GM12878 (cell line): ENCODE measurements at regions not wholly inside any gene's neighbourhood (a gene's known extent, or its start where the extent isn't known, plus 50 kb on each side); places are given as distances from the start of the nearest gene placed in this dataset.

Experiments used
- ATAC-seq: fragments of 200-7000 bp; cut with Tn5 transposase; 3 replicates; pipeline ENCODE4 v1.9.1; 2020; ENCODE audit warnings: mild to moderate bottlenecking, moderate library complexity
- BruUV-seq: library from RNA; stranded (reverse); fragments of 400-500 nt; replicated peaks from 2 replicates; lab custom pipeline; 2021; lab: Mats Ljungman, UMichigan
- CTCF ChIA-PET: fragments of 300-600 bp; sonication (Branson Sonifier 250); formaldehyde crosslinking; extraction: SDS; loops from one replicate; lab custom pipeline; 2021; ENCODE audit warnings: inconsistent platforms; lab: Yijun Ruan, JAX
- POLR2A ChIA-PET: fragments of 350-600 bp; formaldehyde crosslinking; extraction: SDS; loops from one replicate; lab custom pipeline; 2021; ENCODE audit warnings: inconsistent platforms; lab: Charles Lee
- RAD21 ChIA-PET: fragments of 300-600 bp; sonication (Branson Sonifier 250); formaldehyde crosslinking; loops from one replicate; lab custom pipeline; 2023; ENCODE audit warnings: antibody characterized with exemption; ENCODE audit not compliant: unreplicated experiment; lab: Charles Lee
- SMC1A ChIA-PET: fragments of 300-600 bp; sonication (Branson Sonifier 250); formaldehyde crosslinking; loops from one replicate; lab custom pipeline; 2023; ENCODE audit not compliant: unreplicated experiment, uncharacterized antibody; lab: Charles Lee
- DNase-seq: peaks from one replicate; pipeline ENCODE4 v3.0.0-alpha.2; 2011; ENCODE audit warnings: low read depth, low spot score
- FAIRE-seq: peaks from 3 replicates; lab custom pipeline; 2011; peaks lifted over from hg19 to GRCh38; lab: Jason Lieb, UNC
- H2AFZ ChIP-seq: 2 replicates; pipeline ENCODE4 v1.6.0; 2011; ENCODE audit warnings: low read depth, low read length, control low read depth; ENCODE audit not compliant: control insufficient read depth
- H3K27ac ChIP-seq: 2 replicates; pipeline ENCODE4 v1.5.1; 2011; ENCODE audit warnings: control low read depth; ENCODE audit not compliant: control insufficient read depth, insufficient read depth
- H3K27me3 ChIP-seq, 2 experiments: replicated peaks in 1 of 2; 2 replicates each; pipeline versions ENCODE4 v1.6.0 to v1.6.1; 2011; ENCODE audit warnings: low read length in 1 of 2; ENCODE audit not compliant: control insufficient read depth in 2 of 2, insufficient read depth in 2 of 2
- H3K36me3 ChIP-seq, 2 experiments: 2 replicates each; pipeline ENCODE4 v1.5.1; 2011; ENCODE audit warnings: low read length in 1 of 2; ENCODE audit not compliant: control insufficient read depth in 2 of 2, insufficient read depth in 2 of 2
- H3K4me1 ChIP-seq: 2 replicates; pipeline ENCODE4 v1.6.1; 2011; ENCODE audit warnings: mild to moderate bottlenecking, low read length, moderate library complexity, mixed read lengths; ENCODE audit not compliant: control insufficient read depth, insufficient read depth
- H3K4me2 ChIP-seq: 2 replicates; pipeline ENCODE4 v1.6.0; 2011; ENCODE audit warnings: control low read depth; ENCODE audit not compliant: control insufficient read depth, insufficient read depth
- H3K4me3 ChIP-seq: fragments of 200-600 bp; sonication (generic); 2 replicates; pipeline ENCODE4 v1.5.1; 2016
- H3K79me2 ChIP-seq: 2 replicates; pipeline ENCODE4 v1.6.0; 2011; ENCODE audit warnings: low read length; ENCODE audit not compliant: control insufficient read depth, insufficient read depth
- H3K9ac ChIP-seq: 2 replicates; pipeline ENCODE4 v1.8.0; 2011; ENCODE audit warnings: low read length, control low read depth, mixed read lengths; ENCODE audit not compliant: control insufficient read depth, insufficient read depth
- H3K9me3 ChIP-seq: replicated peaks from 3 replicates; pipeline ENCODE4 v1.5.1; 2011; ENCODE audit warnings: mild to moderate bottlenecking, low read length; ENCODE audit not compliant: control insufficient read depth, insufficient read depth
- H4K20me1 ChIP-seq: 2 replicates; pipeline ENCODE4 v1.6.0; 2011; ENCODE audit not compliant: control insufficient read depth, insufficient read depth
- BACH1 ChIP-seq: fragments of 450-650 bp; IDR thresholded peaks from 2 replicates; pipeline ENCODE4 v1.6.1; 2017; ENCODE audit warnings: mild to moderate bottlenecking, borderline replicate concordance
- CBFB ChIP-seq: IDR thresholded peaks from 2 replicates; pipeline ENCODE4 v1.6.1; 2016; ENCODE audit warnings: antibody characterized with exemption, low read depth
- CBX5 ChIP-seq: sonication (generic); IDR thresholded peaks from 2 replicates; pipeline ENCODE4 v1.6.1; 2016; ENCODE audit warnings: low read depth, moderate library complexity, mild to moderate bottlenecking, inconsistent platforms
- CEBPB ChIP-seq, 2 experiments: fragments of 150-350 bp in 1 of 2; IDR thresholded peaks; 2 replicates each; pipeline ENCODE4 v1.6.1; 2012 to 2014; ENCODE audit warnings: low read depth in 2 of 2, low read length in 2 of 2, borderline replicate concordance in 1 of 2, inconsistent platforms in 1 of 2
- CREM ChIP-seq: IDR thresholded peaks from 2 replicates; pipeline ENCODE4 v1.6.1; 2014; ENCODE audit warnings: antibody characterized with exemption, low read depth
- DPF2 ChIP-seq: fragments of 450-650 bp; IDR thresholded peaks from 2 replicates; pipeline ENCODE4 v1.6.1; 2017; ENCODE audit warnings: mild to moderate bottlenecking
- ETV6 ChIP-seq, 2 experiments: fragments of 450-650 bp in 1 of 2; IDR thresholded peaks in 1 of 2; conservative IDR thresholded peaks in 1 of 2; 2 replicates each; pipeline ENCODE4 v1.6.1; 2014; ENCODE audit warnings: antibody characterized with exemption in 1 of 2, borderline replicate concordance in 1 of 2, low read depth in 1 of 2, mild to moderate bottlenecking in 1 of 2, moderate library complexity in 1 of 2
- MTA2 ChIP-seq: fragments of 450-650 bp; IDR thresholded peaks from 2 replicates; pipeline ENCODE4 v1.6.1; 2016; ENCODE audit warnings: low read depth, mild to moderate bottlenecking, moderate library complexity
- MYC ChIP-seq: IDR thresholded peaks from 2 replicates; pipeline ENCODE4 v1.6.1; 2011; ENCODE audit warnings: mild to moderate bottlenecking, low read length, moderate library complexity, inconsistent platforms; ENCODE audit not compliant: insufficient read depth, insufficient replicate concordance, insufficient read length, severe bottlenecking
- NFYA ChIP-seq: IDR thresholded peaks from 2 replicates; pipeline ENCODE4 v1.6.1; 2011; ENCODE audit warnings: low read depth, mild to moderate bottlenecking, low read length, improper control_type of control experiment, borderline replicate concordance
- PAX5 ChIP-seq: IDR thresholded peaks from 2 replicates; pipeline ENCODE4 v1.6.1; 2011; ENCODE audit warnings: low read depth, low read length, borderline replicate concordance
- PBX3 ChIP-seq: IDR thresholded peaks from 2 replicates; pipeline ENCODE4 v1.6.1; 2011; ENCODE audit warnings: mild to moderate bottlenecking, low read depth, low read length, moderate library complexity; ENCODE audit not compliant: insufficient replicate concordance
- RBBP5 ChIP-seq: fragments of 200-600 bp; sonication (generic); conservative IDR thresholded peaks from 2 replicates; pipeline ENCODE4 v1.6.1; 2016
- SMARCA5 ChIP-seq: fragments of 450-650 bp; IDR thresholded peaks from 2 replicates; pipeline ENCODE4 v1.6.1; 2017; ENCODE audit warnings: mild to moderate bottlenecking
- SPI1 ChIP-seq: IDR thresholded peaks from 2 replicates; pipeline ENCODE4 v1.6.1; 2011; ENCODE audit warnings: low read depth, mild to moderate bottlenecking, low read length, moderate library complexity, borderline replicate concordance; ENCODE audit not compliant: insufficient read depth
- SUPT20H ChIP-seq: IDR thresholded peaks from 2 replicates; pipeline ENCODE4 v1.6.1; 2011; ENCODE audit warnings: low read depth, mild to moderate bottlenecking, low read length, moderate library complexity, borderline replicate concordance; ENCODE audit not compliant: control insufficient read depth
- TCF12 ChIP-seq: IDR thresholded peaks from 2 replicates; pipeline ENCODE4 v1.6.1; 2011; ENCODE audit warnings: low read depth, mild to moderate bottlenecking, low read length
- WRNIP1 ChIP-seq: IDR thresholded peaks from 2 replicates; pipeline ENCODE4 v1.6.1; 2011; ENCODE audit warnings: low read depth, low read length, improper control_type of control experiment, borderline replicate concordance
- WGBS: methylation state at CpG from one replicate; pipeline ENCODE4 v1.1.6; 2016; ENCODE audit warnings: low lambda C conversion rate; ENCODE audit not compliant: insufficient replicate concordance, insufficient coverage; ENCODE audit errors: missing lambda C conversion rate; 5-methylcytosine and 5-hydroxymethylcytosine counted together
- in situ Hi-C: fragments of 300-500 bp; cut with MboI; formaldehyde crosslinking; loops from 9 replicates; pipeline ENCODE4 v1.14.3; 2018; ENCODE audit warnings: mixed read lengths
- intact Hi-C: fragments of 100-400 bp; cut with micrococcal nuclease; formaldehyde crosslinking; loops from one replicate; pipeline ENCODE4 v1.14.2; 2022; ENCODE audit not compliant: unreplicated experiment

- TF ChIP-seq CEBPB (IDR thresholded peaks at IDR 0.05; ENCODE audit: borderline replicate concordance in 1 of 2, low read depth in 2 of 2, low read length in 2 of 2): no peak
- TF ChIP-seq CREM: no peak
- TF ChIP-seq NFYA: no peak
- no peak for TF ChIP-seq TCF12
- no peak for TF ChIP-seq MYC
- RAD21 ChIA-PET: no interaction called here
- in situ Hi-C loops: no loop called here
- ATAC-seq (no peak), FAIRE-seq (no peak), DNase-seq (no peak)
- Histone ChIP-seq H3K9ac (no peak overlapping the region), H3K36me3 (no peaks in the 10 kb centered on the region), H4K20me1 (no peaks in the 10 kb centered on the region), H3K4me3 (no peak overlapping the region), H3K4me1 (no peaks in the 10 kb centered on the region), H3K27ac (no peak overlapping the region), H3K79me2 (no peaks in the 10 kb centered on the region), H3K4me2 (no peak overlapping the region), H3K9me3 (no peaks in the 10 kb centered on the region), H2AFZ (no peak overlapping the region), H3K27me3 (no peaks in the 10 kb centered on the region)
- CTCF ChIA-PET: no interaction called here
- POLR2A ChIA-PET: no interaction called here
- SMC1A ChIA-PET: no interaction called here
- no TSS peak for BruUV-seq
- 0% methylated on average over 3 of the region's 3 CpGs for WGBS
- intact Hi-C loops: no loop called here
Observed at GRCh38 chr11:71062199-71062598, 190.2 kb downstream of the SHANK2 start.

- ChIA-PET POLR2A (no interaction called here), SMC1A (no interaction called here), CTCF (interaction anchor here (0.7 kb wide), 1 partner anchor 17 kb away, joined by 4 read pairs; no protein-coding TSS in a partner anchor), RAD21 (no interaction called here)
- 6% methylated on average over 9 of the region's 9 CpGs for WGBS
- no TSS peak for BruUV-seq
- ATAC-seq (no peak), DNase-seq (no peak), FAIRE-seq (no peak)
- H3K9me3 ChIP-seq: no peaks in the 10 kb centered on the region
- intact Hi-C loops (no loop called here), in situ Hi-C loops (no loop called here)
- no peaks in the 10 kb centered on the region for H3K79me2 ChIP-seq
- H3K4me2 ChIP-seq: no peak overlapping the region
- H3K36me3 ChIP-seq: no peaks in the 10 kb centered on the region
- H3K27ac ChIP-seq: no peak overlapping the region
- no peak overlapping the region for H3K4me3 ChIP-seq
- no peaks in the 10 kb centered on the region for H4K20me1 ChIP-seq
- H3K4me1 ChIP-seq: no peaks in the 10 kb centered on the region
- H3K9ac ChIP-seq: no peak overlapping the region
- no peak overlapping the region for H2AFZ ChIP-seq
- H3K27me3 ChIP-seq: no peaks in the 10 kb centered on the region
- TF ChIP-seq SMARCA5 (no peak), RBBP5 (no peak), PBX3 (no peak), SUPT20H (no peak), MTA2 (no peak), SPI1 (no peak), WRNIP1 (no peak), CBFB (no peak), DPF2 (no peak), ETV6 (conservative IDR thresholded peaks at IDR 0.05 in 1 of 2, IDR thresholded peaks at IDR 0.05 in 1 of 2; ENCODE audit: borderline replicate concordance in 1 of 2, low read depth in 1 of 2) (no peak), PAX5 (no peak), CBX5 (no peak), BACH1 (no peak)
Observed at GRCh38 chr11:71060391-71060791, 192.0 kb downstream of the SHANK2 start.
